Kidney capillary endothelial cell (primary cell): ENCODE measurements at regions not wholly inside any gene's neighbourhood (a gene's known extent, or its start where the extent isn't known, plus 50 kb on each side); places are given as distances from the start of the nearest gene placed in this dataset.

Experiments
- DNase-seq: peaks from one replicate; pipeline ENCODE4 v3.0.0-alpha.2; 2018; ENCODE audit warnings: low spot score

GRCh38 chr9:38313421-38313820, 79.1 kb upstream of the ALDH1B1 start:
- no peak for DNase-seq

- DNase-seq = no peak
Measured at GRCh38 chr9:38312406-38312805, 80.1 kb upstream of the ALDH1B1 start.

- DNase-seq = no peak
Measured at GRCh38 chr9:38311382-38312270, 80.9 kb upstream of the ALDH1B1 start.

- DNase-seq = no peak
Measured at GRCh38 chr9:38309324-38310195, 82.9 kb upstream of the ALDH1B1 start.

- no peak for DNase-seq
Measured at GRCh38 chr9:38308136-38308535, 84.4 kb upstream of the ALDH1B1 start.

- DNase-seq = no peak
Measured at GRCh38 chr9:38306899-38307298, 85.6 kb upstream of the ALDH1B1 start.

GRCh38 chr9:38305582-38305981, 86.9 kb upstream of the ALDH1B1 start:
- DNase-seq = no peak

- DNase-seq = no peak
Measured at GRCh38 chr9:38301376-38302106, 91.0 kb upstream of the ALDH1B1 start.

- DNase-seq = no peak
Measured at GRCh38 chr9:38299856-38300255, 92.6 kb upstream of the ALDH1B1 start.

GRCh38 chr9:38298904-38299303, 93.6 kb upstream of the ALDH1B1 start:
- no peak for DNase-seq

GRCh38 chr9:38298503-38298902, 94.0 kb upstream of the ALDH1B1 start:
- DNase-seq = no peak

GRCh38 chr9:38296807-38297206, 95.7 kb upstream of the ALDH1B1 start:
- no peak for DNase-seq

- no peak for DNase-seq
Measured at GRCh38 chr9:38295764-38296163, 96.7 kb upstream of the ALDH1B1 start.

- DNase-seq = no peak
Measured at GRCh38 chr9:38294220-38294960, 98.1 kb upstream of the ALDH1B1 start.

GRCh38 chr9:38293022-38293421, 99.5 kb upstream of the ALDH1B1 start:
- DNase-seq = no peak

- DNase-seq = no peak
Measured at GRCh38 chr9:38292480-38292879, 100.0 kb upstream of the ALDH1B1 start.

GRCh38 chr9:38289866-38290245, 102.6 kb upstream of the ALDH1B1 start:
- DNase-seq = no peak

GRCh38 chr9:38289236-38289865, 103.2 kb upstream of the ALDH1B1 start:
- no peak for DNase-seq

GRCh38 chr9:38288502-38288901, 104.0 kb upstream of the ALDH1B1 start:
- DNase-seq = no peak

GRCh38 chr9:38287420-38287985, 105.0 kb upstream of the ALDH1B1 start:
- no peak for DNase-seq

GRCh38 chr9:38286766-38287165, 105.7 kb upstream of the ALDH1B1 start:
- DNase-seq = no peak
